ENCODE measurements at regions not wholly inside any gene's neighbourhood (a gene's known extent, or its start where the extent isn't known, plus 50 kb on each side); places are given as distances from the start of the nearest gene placed in this dataset.

DNA sequence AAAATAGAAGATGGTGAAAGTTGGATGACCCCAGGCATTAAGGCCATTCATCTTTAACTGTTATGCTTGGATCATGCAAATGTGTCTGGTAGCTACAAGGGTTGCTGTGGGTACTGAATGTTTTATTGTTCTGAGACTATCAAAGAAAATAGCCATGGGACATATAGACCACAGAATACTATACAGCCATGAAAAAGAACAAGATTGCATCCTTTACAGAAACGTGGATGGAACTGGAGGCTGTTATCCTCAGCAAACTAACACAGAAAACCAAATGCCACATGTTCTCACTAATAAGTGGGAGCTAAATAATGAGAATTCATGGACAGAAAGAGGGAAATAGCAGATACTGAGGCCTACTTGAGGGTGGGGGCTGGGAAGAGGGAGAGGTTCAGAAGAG is 249.0 kb downstream of the LTN1 start:
- Histone ChIP-seq H3K9ac (ENCODE audit: insufficient read depth in 1 of 2, low read length in 2 of 2) (no peak overlapping the region), H3K27ac (ENCODE audit: low read depth in 1 of 2, low read length in 1 of 2) (no peak overlapping the region), H3K36me3 (ENCODE audit: control insufficient read depth in 4 of 4, insufficient read depth in 4 of 4, low read length in 4 of 4) (no peaks in the 10 kb centered on the region), H3K4me1 (ENCODE audit: control insufficient read depth in 5 of 5, insufficient read depth in 5 of 5, low read length in 5 of 5) (peaks cover 0 to 13% (median 4%) of the 10 kb centered on the region in 5 donors), H3K4me3 (no peak overlapping the region), H3K9me3 (ENCODE audit: control insufficient read depth in 4 of 4, insufficient read depth in 3 of 4, low read length in 3 of 4) (no peaks in the 10 kb centered on the region), H3K27me3 (ENCODE audit: control insufficient read depth in 3 of 3, insufficient read depth in 3 of 3, low read length in 2 of 3) (no peaks in the 10 kb centered on the region)
- WGBS, 2 donors, result 48 to 94% methylated on average over 1 of the region's 1 CpG
- ATAC-seq (ENCODE audit: insufficient read depth, low FRiP score) (no peak), DNase-seq (no peak)
- TF ChIP-seq, protein P1, sequence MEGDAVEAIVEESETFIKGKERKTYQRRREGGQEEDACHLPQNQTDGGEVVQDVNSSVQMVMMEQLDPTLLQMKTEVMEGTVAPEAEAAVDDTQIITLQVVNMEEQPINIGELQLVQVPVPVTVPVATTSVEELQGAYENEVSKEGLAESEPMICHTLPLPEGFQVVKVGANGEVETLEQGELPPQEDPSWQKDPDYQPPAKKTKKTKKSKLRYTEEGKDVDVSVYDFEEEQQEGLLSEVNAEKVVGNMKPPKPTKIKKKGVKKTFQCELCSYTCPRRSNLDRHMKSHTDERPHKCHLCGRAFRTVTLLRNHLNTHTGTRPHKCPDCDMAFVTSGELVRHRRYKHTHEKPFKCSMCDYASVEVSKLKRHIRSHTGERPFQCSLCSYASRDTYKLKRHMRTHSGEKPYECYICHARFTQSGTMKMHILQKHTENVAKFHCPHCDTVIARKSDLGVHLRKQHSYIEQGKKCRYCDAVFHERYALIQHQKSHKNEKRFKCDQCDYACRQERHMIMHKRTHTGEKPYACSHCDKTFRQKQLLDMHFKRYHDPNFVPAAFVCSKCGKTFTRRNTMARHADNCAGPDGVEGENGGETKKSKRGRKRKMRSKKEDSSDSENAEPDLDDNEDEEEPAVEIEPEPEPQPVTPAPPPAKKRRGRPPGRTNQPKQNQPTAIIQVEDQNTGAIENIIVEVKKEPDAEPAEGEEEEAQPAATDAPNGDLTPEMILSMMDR (IDR thresholded peaks at IDR 0.05; ENCODE audit: control extremely low read depth, extremely low read depth), result no peak

DNA sequence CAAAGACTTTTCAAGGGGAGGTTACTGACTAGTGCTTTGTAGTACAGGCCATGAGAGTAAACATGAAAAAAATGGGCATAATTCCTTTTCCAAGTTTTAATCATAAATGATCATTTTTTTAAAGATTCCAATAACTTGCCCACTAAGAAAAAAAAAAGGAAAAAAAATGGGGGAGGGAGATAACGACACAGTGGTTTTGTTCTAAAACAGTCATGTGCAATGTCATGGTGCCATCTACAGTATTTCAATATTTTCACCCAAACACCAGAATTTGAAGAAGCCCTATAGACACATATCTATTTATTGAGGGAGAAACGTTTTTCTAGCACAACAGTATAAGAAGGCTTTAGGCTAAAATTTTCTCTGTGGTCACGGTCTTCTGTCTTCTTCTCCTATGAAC is 250.2 kb downstream of the LTN1 start:
- peak in 2 of 3 donors; percentile 74 to 79 for DNase-seq
- ATAC-seq (ENCODE audit: insufficient read depth, low FRiP score), result no peak
- WGBS, 2 donors, result 42 to 58% methylated on average over 3 of the region's 3 CpGs
- Histone ChIP-seq H3K27ac (ENCODE audit: low read depth in 1 of 2, low read length in 1 of 2) (no peak overlapping the region), H3K9me3 (ENCODE audit: control insufficient read depth in 4 of 4, insufficient read depth in 3 of 4, low read length in 3 of 4) (no peaks in the 10 kb centered on the region), H3K4me1 (ENCODE audit: control insufficient read depth in 5 of 5, insufficient read depth in 5 of 5, low read length in 5 of 5) (peaks cover 0 to 25% (median 7%) of the 10 kb centered on the region in 5 donors), H3K9ac (ENCODE audit: insufficient read depth in 1 of 2, low read length in 2 of 2) (no peak overlapping the region), H3K4me3 (no peak overlapping the region), H3K36me3 (ENCODE audit: control insufficient read depth in 4 of 4, insufficient read depth in 4 of 4, low read length in 4 of 4) (no peaks in the 10 kb centered on the region), H3K27me3 (ENCODE audit: control insufficient read depth in 3 of 3, insufficient read depth in 3 of 3, low read length in 2 of 3) (no peaks in the 10 kb centered on the region)
- TF ChIP-seq, protein P1 (IDR thresholded peaks at IDR 0.05; ENCODE audit: control extremely low read depth, extremely low read depth), result no peak

- peaks cover 0 to 21% (median 4%) of the 10 kb centered on the region in 5 donors for H3K4me1 ChIP-seq (ENCODE audit: control insufficient read depth in 5 of 5, insufficient read depth in 5 of 5, low read length in 5 of 5)
- H3K27ac ChIP-seq (ENCODE audit: low read depth in 1 of 2, low read length in 1 of 2), result no peak overlapping the region
- 95 to 96% methylated on average over 2 of the region's 2 CpGs for WGBS, 2 donors
- DNase-seq (no peak), ATAC-seq (ENCODE audit: insufficient read depth, low FRiP score) (no peak)
- no peak overlapping the region for H3K9ac ChIP-seq (ENCODE audit: insufficient read depth in 1 of 2, low read length in 2 of 2)
- H3K27me3 ChIP-seq (ENCODE audit: control insufficient read depth in 3 of 3, insufficient read depth in 3 of 3, low read length in 2 of 3), result no peaks in the 10 kb centered on the region
- no peaks in the 10 kb centered on the region for H3K36me3 ChIP-seq (ENCODE audit: control insufficient read depth in 4 of 4, insufficient read depth in 4 of 4, low read length in 4 of 4)
- TF ChIP-seq, protein P1 (IDR thresholded peaks at IDR 0.05; ENCODE audit: control extremely low read depth, extremely low read depth), result no peak
- no peaks in the 10 kb centered on the region for H3K9me3 ChIP-seq (ENCODE audit: control insufficient read depth in 4 of 4, insufficient read depth in 3 of 4, low read length in 3 of 4)
- no peak overlapping the region for H3K4me3 ChIP-seq
These were observed 252.6 kb downstream of the LTN1 start for GRCh38 chr21:28740125-28740524.

DNA sequence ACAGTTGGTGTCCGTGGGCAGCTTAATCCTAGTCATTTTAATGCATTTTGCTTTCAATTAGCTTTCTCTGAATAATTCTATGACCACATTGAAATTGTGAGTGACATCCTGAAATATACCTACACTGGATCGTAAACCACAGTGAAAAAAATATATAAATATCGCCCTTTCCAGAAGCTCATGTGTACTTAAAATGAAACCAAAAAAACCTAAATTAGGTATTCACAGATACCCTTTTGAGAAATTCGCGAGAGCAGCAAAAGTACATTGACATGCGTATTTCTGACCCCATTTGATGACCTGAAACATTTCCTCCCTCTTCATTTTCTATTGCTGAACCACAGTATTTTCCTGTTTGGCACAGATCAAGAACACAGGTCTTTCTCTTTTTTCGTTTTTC is 253.8 kb downstream of the LTN1 start:
- 61 to 68% methylated on average over 7 of the region's 7 CpGs for WGBS, 2 donors
- H3K36me3 ChIP-seq (ENCODE audit: control insufficient read depth in 4 of 4, insufficient read depth in 4 of 4, low read length in 4 of 4), result no peaks in the 10 kb centered on the region
- H3K27ac ChIP-seq (ENCODE audit: low read depth in 1 of 2, low read length in 1 of 2), result no peak overlapping the region
- no peak for ATAC-seq (ENCODE audit: insufficient read depth, low FRiP score)
- no peak overlapping the region for H3K9ac ChIP-seq (ENCODE audit: insufficient read depth in 1 of 2, low read length in 2 of 2)
- no peak overlapping the region for H3K4me3 ChIP-seq
- peaks cover 0 to 14% (median 4%) of the 10 kb centered on the region in 5 donors for H3K4me1 ChIP-seq (ENCODE audit: control insufficient read depth in 5 of 5, insufficient read depth in 5 of 5, low read length in 5 of 5)
- DNase-seq, result no peak
- TF ChIP-seq, protein P1 (IDR thresholded peaks at IDR 0.05; ENCODE audit: control extremely low read depth, extremely low read depth), result no peak
- H3K27me3 ChIP-seq (ENCODE audit: control insufficient read depth in 3 of 3, insufficient read depth in 3 of 3, low read length in 2 of 3), result no peaks in the 10 kb centered on the region
- no peaks in the 10 kb centered on the region for H3K9me3 ChIP-seq (ENCODE audit: control insufficient read depth in 4 of 4, insufficient read depth in 3 of 4, low read length in 3 of 4)

Data from lung (tissue), 11 donors.